Upper lobe of right lung (tissue), 1 donor: ENCODE measurements at regions not wholly inside any gene's neighbourhood (a gene's known extent, or its start where the extent isn't known, plus 50 kb on each side); places are given as distances from the start of the nearest gene placed in this dataset.
A peak's percentile ranks its signal among the peaks of the same experiment; 100 is the strongest.

Experiments used
- ATAC-seq: fragments of 200-7000 bp; cut with Tn5 transposase; one replicate; pipeline ENCODE4 v1.9.1; 2020; ENCODE audit warnings: mild to moderate bottlenecking, moderate library complexity
- DNase-seq: peaks from one replicate; pipeline ENCODE4 v3.0.0-alpha.2; 2020
- H3K27ac ChIP-seq: fragments of 200-600 bp; one replicate; pipeline ENCODE4 v1.8.0; 2022
- H3K27me3 ChIP-seq: fragments of 200-600 bp; one replicate; pipeline ENCODE4 v1.8.0; 2022; ENCODE audit warnings: mild to moderate bottlenecking
- H3K36me3 ChIP-seq: fragments of 200-600 bp; one replicate; pipeline ENCODE4 v1.8.0; 2022
- H3K4me1 ChIP-seq: fragments of 200-600 bp; one replicate; pipeline ENCODE4 v1.8.0; 2022
- H3K4me3 ChIP-seq: fragments of 200-600 bp; one replicate; pipeline ENCODE4 v1.8.0; 2022; ENCODE audit warnings: mild to moderate bottlenecking
- H3K9me3 ChIP-seq: fragments of 200-600 bp; one replicate; pipeline ENCODE4 v1.8.0; 2022
- intact Hi-C: fragments of 100-400 bp; cut with DNase I; formaldehyde crosslinking; loops from one replicate; pipeline ENCODE4 v1.11.0; 2022
- TF ChIP-seq, protein P1 (sequence below): fragments of 200-600 bp; IDR thresholded peaks from one replicate; pipeline ENCODE4 v1.8.0; 2022; ENCODE audit warnings: antibody characterized with exemption
- donor health status: DM: no; HTN: yes; CAD: no; lungs with severe emphysema.

DNA sequence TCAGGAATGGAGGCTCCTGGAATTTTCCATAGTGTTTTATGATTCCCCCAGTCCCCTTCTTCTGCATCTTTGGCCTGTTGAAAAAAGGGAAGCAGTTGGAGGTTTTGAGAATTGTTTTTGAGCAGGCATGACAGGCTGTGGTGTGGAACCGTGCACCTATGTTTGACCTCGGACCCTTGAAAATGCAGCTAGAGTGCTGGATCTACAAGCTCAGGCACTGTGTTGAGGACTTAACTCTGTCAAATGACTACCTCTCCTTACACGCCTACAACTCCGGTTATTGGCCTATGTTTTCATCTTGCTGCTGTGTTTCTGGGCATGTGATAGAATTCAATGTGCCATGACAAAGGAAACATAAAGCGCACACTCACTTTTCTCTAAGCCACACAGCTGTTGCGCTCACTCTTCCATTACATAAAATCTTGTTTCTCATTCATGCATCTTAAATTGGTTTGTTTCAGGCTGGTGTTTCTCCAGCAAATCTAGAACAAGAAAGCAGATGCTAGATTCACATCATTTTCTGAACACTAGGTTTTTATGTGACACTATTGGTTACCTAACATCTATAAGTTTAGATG is 616.6 kb downstream of the FGF9 start:
- H3K4me1 ChIP-seq = no peaks in the 10 kb centered on the region
- H3K27me3 ChIP-seq = no peaks in the 10 kb centered on the region
- ATAC-seq (no peak), DNase-seq (no peak)
- H3K9me3 ChIP-seq = no peaks in the 10 kb centered on the region
- no peak overlapping the region for H3K27ac ChIP-seq
- H3K36me3 ChIP-seq = no peaks in the 10 kb centered on the region
- TF ChIP-seq, protein P1, sequence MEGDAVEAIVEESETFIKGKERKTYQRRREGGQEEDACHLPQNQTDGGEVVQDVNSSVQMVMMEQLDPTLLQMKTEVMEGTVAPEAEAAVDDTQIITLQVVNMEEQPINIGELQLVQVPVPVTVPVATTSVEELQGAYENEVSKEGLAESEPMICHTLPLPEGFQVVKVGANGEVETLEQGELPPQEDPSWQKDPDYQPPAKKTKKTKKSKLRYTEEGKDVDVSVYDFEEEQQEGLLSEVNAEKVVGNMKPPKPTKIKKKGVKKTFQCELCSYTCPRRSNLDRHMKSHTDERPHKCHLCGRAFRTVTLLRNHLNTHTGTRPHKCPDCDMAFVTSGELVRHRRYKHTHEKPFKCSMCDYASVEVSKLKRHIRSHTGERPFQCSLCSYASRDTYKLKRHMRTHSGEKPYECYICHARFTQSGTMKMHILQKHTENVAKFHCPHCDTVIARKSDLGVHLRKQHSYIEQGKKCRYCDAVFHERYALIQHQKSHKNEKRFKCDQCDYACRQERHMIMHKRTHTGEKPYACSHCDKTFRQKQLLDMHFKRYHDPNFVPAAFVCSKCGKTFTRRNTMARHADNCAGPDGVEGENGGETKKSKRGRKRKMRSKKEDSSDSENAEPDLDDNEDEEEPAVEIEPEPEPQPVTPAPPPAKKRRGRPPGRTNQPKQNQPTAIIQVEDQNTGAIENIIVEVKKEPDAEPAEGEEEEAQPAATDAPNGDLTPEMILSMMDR = no peak
- intact Hi-C loops = no loop called here
- H3K4me3 ChIP-seq = no peak overlapping the region

DNA sequence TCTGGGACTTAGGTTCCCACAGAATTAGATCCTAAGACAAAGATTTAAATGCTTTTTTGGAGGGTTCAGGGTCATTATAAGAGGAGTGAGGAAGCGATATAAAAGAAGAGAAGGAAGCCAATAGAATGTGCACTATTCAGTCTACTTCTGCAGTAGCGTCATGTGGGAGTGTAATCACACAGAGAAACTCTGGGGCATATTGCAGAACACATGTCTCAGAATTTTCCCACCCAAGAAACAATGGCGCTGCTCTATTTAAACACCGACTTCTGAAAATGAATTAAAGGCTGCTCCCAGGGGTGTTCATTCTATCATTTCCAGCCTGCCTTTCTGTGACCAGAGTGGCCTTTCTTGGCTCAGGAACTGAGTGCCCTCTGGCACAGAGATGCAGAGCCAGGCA is 617.6 kb downstream of the FGF9 start:
- H3K4me1 ChIP-seq = no peaks in the 10 kb centered on the region
- TF ChIP-seq, protein P1 = no peak

GRCh38 chr13:22289711-22290110 is 618.8 kb downstream of the FGF9 start:
- Histone ChIP-seq H3K9me3 (no peaks in the 10 kb centered on the region), H3K4me1 (no peaks in the 10 kb centered on the region), H3K36me3 (no peaks in the 10 kb centered on the region), H3K27me3 (no peaks in the 10 kb centered on the region), H3K4me3 (no peak overlapping the region), H3K27ac (no peak overlapping the region)
- intact Hi-C loops = no loop called here
- TF ChIP-seq, protein P1 = no peak
- DNase-seq = no peak
- no peak for ATAC-seq

More for the DNA sequence above, 617.6 kb downstream of the FGF9 start:
- ATAC-seq = no peak
- no peak for DNase-seq
- Histone ChIP-seq H3K27ac (no peak overlapping the region), H3K9me3 (no peaks in the 10 kb centered on the region), H3K36me3 (no peaks in the 10 kb centered on the region), H3K4me3 (no peak overlapping the region), H3K27me3 (no peaks in the 10 kb centered on the region)
- intact Hi-C loops = no loop called here

- no peak for DNase-seq
- no peak overlapping the region for H3K4me3 ChIP-seq
- no peak for ATAC-seq
These were observed 627.7 kb downstream of the FGF9 start for GRCh38 chr13:22298530-22298929.

DNA sequence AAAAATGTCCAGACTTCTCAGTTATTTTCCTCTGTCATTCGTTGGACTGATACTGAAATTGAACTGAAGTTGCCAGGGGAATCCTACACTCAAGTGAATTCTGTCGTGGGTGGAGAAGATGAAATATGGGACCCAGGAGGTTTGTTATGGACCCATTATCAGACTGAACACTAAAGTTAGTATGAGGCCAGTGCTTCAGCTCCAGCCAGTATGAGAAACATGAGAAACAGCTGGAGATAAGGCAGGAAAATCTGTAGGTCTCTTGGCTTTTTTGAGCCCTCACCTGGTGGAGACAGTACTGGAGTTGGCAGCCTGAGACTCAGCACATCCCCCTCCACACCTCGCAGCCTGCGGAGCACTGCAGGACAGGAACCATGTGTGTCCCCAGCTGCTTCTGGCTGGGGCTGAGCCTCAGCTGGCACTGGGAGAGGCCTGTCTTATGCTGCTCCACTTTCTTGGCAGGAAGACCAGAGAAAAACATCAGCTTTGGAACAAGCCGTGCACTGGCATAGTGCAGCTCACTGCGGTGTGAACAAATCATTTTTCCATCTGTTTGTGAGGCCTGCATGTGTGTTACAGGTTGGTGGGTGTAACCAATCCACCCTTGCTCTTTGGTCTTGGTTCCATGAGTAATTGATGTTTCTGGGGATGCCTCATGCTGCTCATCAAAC is 641.0 kb downstream of the FGF9 start:
- Histone ChIP-seq H3K27ac (no peak overlapping the region), H3K4me3 (no peak overlapping the region), H3K4me1 (no peaks in the 10 kb centered on the region), H3K9me3 (no peaks in the 10 kb centered on the region), H3K36me3 (no peaks in the 10 kb centered on the region), H3K27me3 (no peaks in the 10 kb centered on the region)
- ATAC-seq (peak; percentile 62), DNase-seq (no peak)
- TF ChIP-seq, protein P1 = no peak
- intact Hi-C loops = no loop called here

More at GRCh38 chr13:22298530-22298929, 627.7 kb downstream of the FGF9 start:
- intact Hi-C loops = no loop called here
- Histone ChIP-seq H3K36me3 (no peaks in the 10 kb centered on the region), H3K27ac (no peak overlapping the region), H3K4me1 (no peaks in the 10 kb centered on the region), H3K27me3 (no peaks in the 10 kb centered on the region), H3K9me3 (no peaks in the 10 kb centered on the region)
- TF ChIP-seq, protein P1 = no peak
